ENCODE measurements at regions not wholly inside any gene's neighbourhood (a gene's known extent, or its start where the extent isn't known, plus 50 kb on each side); places are given as distances from the start of the nearest gene placed in this dataset.

- no peak overlapping the region for H2AFZ ChIP-seq (ENCODE audit: low read length)
- POLR2A ChIA-PET (ENCODE audit: partially characterized antibody) = no interaction called here
- H4K20me1 ChIP-seq (replicated peaks in 1 of 2; ENCODE audit: control insufficient read depth in 1 of 2, insufficient read depth in 2 of 2, low read length in 2 of 2) = no peaks in the 10 kb centered on the region
- no peak overlapping the region for H4K5ac ChIP-seq (ENCODE audit: insufficient read length, low read depth, low read length)
- H3K56ac ChIP-seq (replicated peaks; ENCODE audit: insufficient read length, low read depth, low read length) = no peak overlapping the region
- no peaks in the 10 kb centered on the region for H3K79me1 ChIP-seq (ENCODE audit: low read depth, low read length)
- no peak overlapping the region for H3K18ac ChIP-seq (ENCODE audit: extremely low read depth, low read length)
- H3K27me3 ChIP-seq (replicated peaks in 1 of 4; ENCODE audit: control insufficient read depth in 3 of 4, extremely low read depth in 1 of 4, insufficient read depth in 3 of 4, low read length in 3 of 4) = peaks cover 0 to 1% (median 0%) of the 10 kb centered on the region in 4 experiments; a peak in 1 of 7 replicates
- H3K4ac ChIP-seq (replicated peaks; ENCODE audit: insufficient read length, low read depth, low read length) = no peak overlapping the region
- no peak overlapping the region for H3K9ac ChIP-seq (replicated peaks in 1 of 4; ENCODE audit: extremely low read depth in 1 of 4, low read depth in 3 of 4, low read length in 3 of 4)
- H3K27ac ChIP-seq (ENCODE audit: low read depth, low read length) = no peak overlapping the region
- no peak overlapping the region for H3K23ac ChIP-seq (ENCODE audit: insufficient read length)
- H3K4me2 ChIP-seq (ENCODE audit: insufficient read depth in 1 of 2, low read depth in 2 of 2, low read length in 2 of 2) = no peak overlapping the region
- H4K91ac ChIP-seq (replicated peaks; ENCODE audit: insufficient read length, low read length) = no peak overlapping the region
- no peaks in the 10 kb centered on the region for H3K23me2 ChIP-seq (ENCODE audit: low read depth, low read length)
- no peak overlapping the region for H2BK15ac ChIP-seq (ENCODE audit: low read length)
- H2AK5ac ChIP-seq (ENCODE audit: low read depth, low read length) = no peak overlapping the region
- no peaks in the 10 kb centered on the region for H3K9me3 ChIP-seq (ENCODE audit: insufficient read depth in 2 of 2, low read depth in 1 of 2, low read length in 1 of 2)
- DNase-seq (ENCODE audit: low read depth in 1 of 2, low spot score in 2 of 2) (no peak), FAIRE-seq (no peak)
- H2BK5ac ChIP-seq (ENCODE audit: low read depth, low read length) = no peak overlapping the region
- no peaks in the 10 kb centered on the region for H3K79me2 ChIP-seq (ENCODE audit: control insufficient read depth in 1 of 2, insufficient read depth in 2 of 2, low read length in 2 of 2)
- no peaks in the 10 kb centered on the region for H3K4me1 ChIP-seq (replicated peaks in 1 of 4; ENCODE audit: control insufficient read depth in 3 of 4, insufficient read depth in 4 of 4, low read length in 3 of 4)
- no peak overlapping the region for H2BK120ac ChIP-seq (replicated peaks; ENCODE audit: low read depth, low read length)
- no peak overlapping the region for H2BK12ac ChIP-seq (ENCODE audit: low read depth, low read length)
- H2BK20ac ChIP-seq (ENCODE audit: low read length) = no peak overlapping the region
- CTCF ChIA-PET (ENCODE audit: partially characterized antibody) = interaction anchor here (1.2 kb wide), 1 partner anchor 12 kb away, joined by 3 read pairs; no protein-coding TSS in a partner anchor
- no peak overlapping the region for H3K4me3 ChIP-seq (ENCODE audit: extremely low read depth in 1 of 4, insufficient read depth in 2 of 4, low read depth in 3 of 4, low read length in 4 of 4)
- H3K14ac ChIP-seq (ENCODE audit: insufficient read length) = no peak overlapping the region
- H4K8ac ChIP-seq (ENCODE audit: extremely low read depth, insufficient read depth, low read length) = no peak overlapping the region
- H3K36me3 ChIP-seq (ENCODE audit: control insufficient read depth in 2 of 4, insufficient read depth in 4 of 4, low read length in 3 of 4) = no peaks in the 10 kb centered on the region
- TF ChIP-seq ATF2 (IDR thresholded peaks at IDR 0.05; ENCODE audit: low read length) = no peak
- no peak for TF ChIP-seq POLR2AphosphoS5 (IDR thresholded peaks at IDR 0.05; ENCODE audit: low read depth, low read length)
- no peak for TF ChIP-seq CREB1 (IDR thresholded peaks at IDR 0.05)
- TF ChIP-seq YY1 (IDR thresholded peaks at IDR 0.05; ENCODE audit: low read depth, low read length) = no peak
- TF ChIP-seq SIRT6 (IDR thresholded peaks at IDR 0.05; ENCODE audit: low read length) = no peak
Observed at GRCh38 chr10:111384556-111384955, 307.7 kb downstream of the ADRA2A start.

Measured in H1 (cell line).